Stimulated activated CD8-positive, alpha-beta memory T cell treated with anti-CD3 and anti-CD28 coated beads, Interleukin-15, amount 100 ng/mL, for 1 hour (primary cell): ENCODE measurements at regions not wholly inside any gene's neighbourhood (a gene's known extent, or its start where the extent isn't known, plus 50 kb on each side); places are given as distances from the start of the nearest gene placed in this dataset.

ENCODE experiments used
- DNase-seq: peaks from one replicate; pipeline ENCODE4 v3.0.0-alpha.2; 2020; ENCODE audit warnings: low read depth

GRCh38 chr9:7984203-7984602 lies 184.6 kb upstream of the DMAC1 start:
- DNase-seq: no peak

GRCh38 chr9:7983490-7983889 lies 183.9 kb upstream of the DMAC1 start:
- no peak for DNase-seq

- no peak for DNase-seq
Measured at GRCh38 chr9:7982907-7983306, 183.3 kb upstream of the DMAC1 start.

DNA sequence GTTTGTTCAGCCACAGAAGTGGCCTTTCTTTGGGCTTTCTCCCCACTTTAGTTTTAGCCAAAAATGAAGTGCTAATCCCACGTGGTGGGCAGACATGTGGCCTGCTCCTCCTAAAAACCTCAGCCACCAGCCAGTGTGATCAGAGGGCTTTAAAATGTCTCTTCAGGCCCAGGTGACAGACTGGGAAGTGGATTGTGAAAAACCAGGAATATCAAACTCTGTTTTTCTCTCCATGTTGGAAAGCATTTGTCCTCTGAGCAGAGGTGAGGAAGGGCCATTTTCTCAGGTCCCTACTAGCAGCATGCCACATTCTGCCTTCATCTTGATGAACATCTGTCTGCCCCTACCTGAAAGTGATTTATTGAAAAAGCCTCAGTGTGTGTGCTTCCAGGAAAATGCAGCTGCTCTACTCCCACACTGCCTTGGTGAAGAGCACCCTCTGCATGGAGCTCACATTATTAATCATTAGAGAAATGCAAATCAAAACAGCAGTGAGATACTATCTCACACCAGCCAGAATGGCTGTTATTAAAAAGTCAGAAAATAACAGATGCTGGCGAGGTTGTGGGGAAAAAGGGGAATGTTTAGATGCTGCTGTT lies 181.2 kb upstream of the DMAC1 start:
- DNase-seq: no peak

GRCh38 chr9:7980041-7980440 lies 180.5 kb upstream of the DMAC1 start:
- no peak for DNase-seq

DNA sequence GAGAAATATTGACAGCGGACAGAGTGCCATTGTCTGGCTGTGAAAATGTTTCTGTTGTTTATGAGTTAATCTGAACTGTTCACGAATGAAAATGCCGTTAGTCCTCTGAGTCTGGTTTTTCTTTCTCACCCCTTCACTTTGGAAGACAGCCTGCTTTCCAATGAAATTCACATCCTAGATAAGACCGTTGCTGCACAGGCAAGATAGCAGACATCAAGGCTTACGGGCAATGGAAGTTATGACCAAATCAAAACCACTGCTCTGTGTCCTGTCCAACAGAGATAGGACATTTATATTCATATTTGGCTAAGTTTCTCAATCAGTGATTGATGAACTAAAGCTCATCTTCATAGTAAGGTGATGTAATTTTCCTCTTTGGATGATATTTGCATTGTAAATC lies 180.0 kb upstream of the DMAC1 start:
- DNase-seq: no peak

DNA sequence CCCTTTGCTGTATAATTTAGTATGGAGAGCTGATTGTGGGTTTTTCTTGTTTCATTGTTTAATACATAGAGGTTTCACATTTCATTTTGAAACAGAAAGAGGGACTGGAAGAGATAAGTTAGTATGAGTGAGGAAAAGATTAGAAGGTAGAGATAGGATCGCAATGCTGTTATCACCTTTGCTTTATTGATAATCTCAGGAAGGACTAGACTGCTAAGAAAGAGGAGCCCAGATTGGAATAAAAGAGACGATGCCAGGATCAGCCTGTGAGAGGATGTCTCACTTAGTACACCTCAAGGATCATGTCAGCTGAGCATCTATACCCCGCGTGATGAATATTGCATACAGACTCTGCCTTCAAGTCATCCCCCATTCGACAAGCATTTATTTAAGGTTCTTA lies 178.0 kb upstream of the DMAC1 start:
- DNase-seq: no peak

DNA sequence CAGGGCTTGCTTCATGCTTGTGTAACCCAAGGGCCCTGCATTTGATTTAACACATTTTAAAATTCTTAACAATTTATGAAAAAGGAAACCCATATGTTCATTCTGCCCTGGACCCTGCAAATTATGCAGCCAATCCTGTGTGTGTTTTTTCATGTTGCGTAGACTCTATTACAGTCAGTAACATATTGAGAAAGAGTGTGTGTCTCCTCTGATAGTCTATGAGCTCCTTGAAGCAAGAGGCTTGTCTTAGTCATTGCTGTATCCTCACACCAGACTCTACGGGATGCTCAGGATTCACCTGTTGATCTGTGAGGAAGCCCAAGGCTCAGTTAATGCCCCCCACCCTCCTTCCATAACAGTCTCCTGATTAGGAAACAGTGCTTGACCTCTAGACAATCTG lies 177.3 kb upstream of the DMAC1 start:
- DNase-seq: no peak

- peak; percentile 34 for DNase-seq
Measured at GRCh38 chr9:7976167-7976755, 176.7 kb upstream of the DMAC1 start.

DNA sequence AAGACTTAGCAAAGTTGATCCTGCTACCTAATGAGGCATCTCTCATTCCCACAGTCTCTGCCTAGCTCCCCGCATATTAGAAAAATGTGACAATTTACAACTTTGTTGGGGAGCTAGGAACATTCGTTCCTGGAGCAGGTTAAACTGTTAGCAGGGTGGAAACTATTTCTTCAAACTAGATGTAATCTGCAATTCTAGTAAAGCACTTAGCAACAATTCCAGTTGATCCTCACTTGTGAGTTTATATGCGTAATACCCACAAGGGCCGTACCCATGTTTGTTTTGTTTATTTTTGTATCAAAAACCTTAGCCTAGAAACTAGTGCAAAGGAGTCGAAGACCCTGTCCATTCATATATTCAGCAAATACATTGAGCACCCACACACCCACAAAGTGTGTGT lies 175.8 kb upstream of the DMAC1 start:
- no peak for DNase-seq

GRCh38 chr9:7974335-7974960 lies 174.9 kb upstream of the DMAC1 start:
- DNase-seq: no peak

DNA sequence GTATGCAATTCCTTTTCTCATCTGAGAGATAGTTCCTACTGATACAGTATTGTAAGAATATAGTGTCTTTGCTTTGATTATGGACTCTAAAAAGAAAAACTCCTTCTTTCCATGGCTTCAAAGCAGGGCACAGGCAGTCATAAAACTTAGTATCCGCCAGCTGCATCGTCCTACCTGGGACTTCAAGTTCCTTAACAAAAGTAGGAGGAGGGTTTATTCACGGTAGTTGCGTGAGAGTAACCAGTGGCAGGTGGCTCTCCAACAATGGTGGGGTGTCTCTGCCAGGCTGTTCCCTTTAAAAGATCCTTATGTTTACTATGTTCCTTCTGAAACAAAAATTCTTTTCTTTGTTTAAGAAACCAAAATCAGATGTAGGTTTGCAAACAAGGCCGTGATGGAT lies 173.5 kb upstream of the DMAC1 start:
- DNase-seq: no peak

DNA sequence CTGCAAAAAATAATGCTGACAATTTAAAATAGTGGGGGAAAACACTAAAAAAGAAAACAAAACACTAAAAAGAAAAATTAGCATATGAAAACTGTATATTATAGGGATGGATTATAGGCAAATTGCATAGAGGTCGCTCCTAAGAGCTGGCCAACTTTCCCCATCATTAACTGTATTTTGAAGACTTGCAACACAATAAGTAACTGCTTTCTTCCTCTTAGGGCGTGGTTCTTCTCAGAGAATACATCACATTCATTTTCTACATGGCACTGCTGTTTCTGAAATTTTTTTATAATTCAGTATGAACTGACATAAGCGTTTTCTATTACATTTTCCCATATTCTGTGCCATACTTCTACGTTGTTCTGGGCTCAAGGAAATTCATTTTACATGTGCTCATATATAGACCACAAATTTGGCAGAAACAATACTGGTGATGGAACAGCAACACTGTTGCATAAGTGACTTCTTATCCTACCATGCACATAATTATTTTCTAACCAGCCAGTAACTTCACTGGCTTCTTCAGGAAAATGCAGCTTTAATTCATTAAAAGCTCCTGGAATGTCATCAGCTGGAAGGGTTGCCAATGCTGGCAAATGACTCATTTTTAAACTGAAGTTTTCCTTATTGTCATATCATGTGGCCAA lies 171.2 kb upstream of the DMAC1 start:
- no peak for DNase-seq

DNA sequence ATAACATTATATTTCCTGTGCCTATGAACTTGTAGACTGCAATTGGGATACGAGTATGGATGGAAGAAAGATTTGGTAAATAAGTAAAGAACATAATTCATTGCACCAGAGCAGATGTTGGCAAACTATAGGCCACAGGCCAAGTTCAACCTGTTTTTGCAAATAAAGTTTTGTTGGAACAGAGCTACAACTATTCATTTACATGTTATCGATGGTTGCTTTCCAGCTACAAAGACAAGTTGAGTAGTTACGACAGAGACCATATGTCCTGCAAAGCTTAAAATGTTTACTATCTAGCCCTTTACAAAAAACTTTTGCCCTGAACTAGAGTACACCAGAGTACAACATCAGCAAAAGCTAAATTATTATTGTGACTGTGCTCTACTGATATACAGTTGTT lies 169.1 kb upstream of the DMAC1 start:
- no peak for DNase-seq

GRCh38 chr9:7967851-7968250 lies 168.3 kb upstream of the DMAC1 start:
- DNase-seq: no peak

DNA sequence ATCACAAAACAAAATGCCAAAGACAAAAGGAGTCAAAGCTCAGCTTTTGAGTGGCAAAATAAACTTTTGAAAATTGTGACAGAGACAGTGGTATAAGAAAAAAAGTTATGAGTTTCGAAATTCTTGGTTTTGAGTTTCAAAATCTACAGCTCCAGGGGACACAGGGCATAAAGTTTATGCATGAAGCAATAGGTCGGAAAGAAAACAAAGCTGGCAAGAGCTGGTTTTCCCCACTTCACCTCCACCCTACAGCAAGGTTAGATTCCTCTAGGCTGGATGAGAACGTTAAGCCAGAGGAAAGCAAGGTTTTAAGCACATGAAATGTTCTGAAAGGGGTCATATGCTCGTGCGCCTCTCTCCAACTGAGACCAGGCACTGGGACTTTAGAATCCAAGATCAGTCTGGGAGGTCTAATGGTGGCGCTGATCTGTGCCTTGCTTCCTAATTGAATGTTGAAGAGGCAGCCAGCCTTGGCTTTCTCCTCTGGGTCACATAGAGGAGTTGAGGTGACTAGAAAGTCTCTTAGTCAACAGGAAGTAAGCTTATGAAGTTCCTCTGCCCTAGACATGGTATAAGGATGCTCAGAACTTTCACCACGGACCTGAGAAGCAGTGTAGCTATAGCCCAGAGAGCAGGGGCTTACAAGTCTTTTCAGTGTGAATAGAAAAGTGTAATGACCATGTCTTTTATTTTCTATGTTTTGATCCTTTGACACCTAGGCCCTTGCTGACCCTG lies 167.7 kb upstream of the DMAC1 start:
- no peak for DNase-seq

- DNase-seq: no peak
Measured at GRCh38 chr9:7965063-7965462, 165.5 kb upstream of the DMAC1 start.

- no peak for DNase-seq
Measured at GRCh38 chr9:7963026-7963425, 163.4 kb upstream of the DMAC1 start.

GRCh38 chr9:7961076-7961475 lies 161.5 kb upstream of the DMAC1 start:
- no peak for DNase-seq

GRCh38 chr9:7960320-7961050 lies 160.9 kb upstream of the DMAC1 start:
- no peak for DNase-seq

DNA sequence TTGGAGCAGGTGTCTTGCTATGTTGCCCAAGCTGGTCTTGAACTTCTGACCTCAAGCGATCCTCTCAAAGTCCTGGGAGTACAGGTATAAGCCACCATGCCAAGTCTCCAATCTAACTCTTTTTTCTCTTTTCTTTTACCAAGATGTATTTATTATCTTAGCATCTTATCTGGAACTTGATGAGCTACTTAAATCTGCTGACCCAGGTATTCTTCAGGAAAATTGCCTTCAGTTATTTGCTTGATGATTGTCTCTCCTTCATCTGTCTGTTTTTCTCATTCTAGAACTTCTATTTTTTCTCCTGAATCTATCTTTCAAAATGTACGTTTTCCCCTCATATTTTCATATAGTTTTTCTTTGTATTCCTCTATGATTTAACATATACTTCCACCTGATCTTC lies 158.2 kb upstream of the DMAC1 start:
- DNase-seq: no peak

- no peak for DNase-seq
Measured at GRCh38 chr9:7947577-7947976, 148.0 kb upstream of the DMAC1 start.
